ENCODE measurements at regions not wholly inside any gene's neighbourhood (a gene's known extent, or its start where the extent isn't known, plus 50 kb on each side); places are given as distances from the start of the nearest gene placed in this dataset.

DNA sequence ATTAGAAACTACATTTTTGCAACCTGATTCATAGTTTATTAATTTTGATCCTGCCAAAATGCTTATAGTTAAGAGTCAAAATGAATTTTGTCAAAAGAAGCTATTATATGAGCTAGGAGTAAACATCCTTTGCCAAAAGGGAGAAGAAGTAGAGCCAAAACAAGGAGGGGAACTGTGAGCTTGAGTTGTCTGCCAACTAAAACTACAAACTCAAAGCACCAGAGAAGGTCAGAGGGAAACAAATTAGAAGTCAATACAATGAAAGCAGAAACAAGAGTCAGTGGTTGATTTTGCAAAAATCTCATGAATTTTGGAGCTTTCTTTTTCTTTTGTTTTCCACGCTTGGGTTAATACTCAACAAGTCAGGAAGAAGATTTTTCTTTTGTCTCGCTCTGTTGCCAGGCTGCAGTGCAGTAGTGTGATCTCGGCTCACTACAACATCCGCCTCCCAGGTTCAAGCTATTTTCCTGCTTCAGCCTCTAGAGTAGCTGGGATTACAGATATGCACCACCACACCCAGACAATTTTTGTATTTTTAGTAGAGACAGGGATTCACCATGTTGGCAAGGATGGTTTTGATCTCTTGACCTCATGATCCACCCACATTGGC is 508.5 kb downstream of the RIT2 start:
- Histone ChIP-seq H3K27me3 (no peaks in the 10 kb centered on the region), H3K9me3 (no peaks in the 10 kb centered on the region), H3K27ac (no peak overlapping the region), H3K4me1 (ENCODE audit: insufficient read depth) (no peaks in the 10 kb centered on the region), H3K36me3 (no peaks in the 10 kb centered on the region), H3K4me3 (no peak overlapping the region)
- no peak for TF ChIP-seq POLR2A (IDR thresholded peaks at IDR 0.05)
- TF ChIP-seq, protein P1, sequence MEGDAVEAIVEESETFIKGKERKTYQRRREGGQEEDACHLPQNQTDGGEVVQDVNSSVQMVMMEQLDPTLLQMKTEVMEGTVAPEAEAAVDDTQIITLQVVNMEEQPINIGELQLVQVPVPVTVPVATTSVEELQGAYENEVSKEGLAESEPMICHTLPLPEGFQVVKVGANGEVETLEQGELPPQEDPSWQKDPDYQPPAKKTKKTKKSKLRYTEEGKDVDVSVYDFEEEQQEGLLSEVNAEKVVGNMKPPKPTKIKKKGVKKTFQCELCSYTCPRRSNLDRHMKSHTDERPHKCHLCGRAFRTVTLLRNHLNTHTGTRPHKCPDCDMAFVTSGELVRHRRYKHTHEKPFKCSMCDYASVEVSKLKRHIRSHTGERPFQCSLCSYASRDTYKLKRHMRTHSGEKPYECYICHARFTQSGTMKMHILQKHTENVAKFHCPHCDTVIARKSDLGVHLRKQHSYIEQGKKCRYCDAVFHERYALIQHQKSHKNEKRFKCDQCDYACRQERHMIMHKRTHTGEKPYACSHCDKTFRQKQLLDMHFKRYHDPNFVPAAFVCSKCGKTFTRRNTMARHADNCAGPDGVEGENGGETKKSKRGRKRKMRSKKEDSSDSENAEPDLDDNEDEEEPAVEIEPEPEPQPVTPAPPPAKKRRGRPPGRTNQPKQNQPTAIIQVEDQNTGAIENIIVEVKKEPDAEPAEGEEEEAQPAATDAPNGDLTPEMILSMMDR (IDR thresholded peaks at IDR 0.05): no peak
- no peak for TF ChIP-seq EP300 (IDR thresholded peaks at IDR 0.05)
- DNase-seq: no peak
- WGBS, 3 donors: 34 to 49% (median 36%) methylated on average over 4 of the region's 4 CpGs
- intact Hi-C loops (cut with DNase I): no loop called here

DNA sequence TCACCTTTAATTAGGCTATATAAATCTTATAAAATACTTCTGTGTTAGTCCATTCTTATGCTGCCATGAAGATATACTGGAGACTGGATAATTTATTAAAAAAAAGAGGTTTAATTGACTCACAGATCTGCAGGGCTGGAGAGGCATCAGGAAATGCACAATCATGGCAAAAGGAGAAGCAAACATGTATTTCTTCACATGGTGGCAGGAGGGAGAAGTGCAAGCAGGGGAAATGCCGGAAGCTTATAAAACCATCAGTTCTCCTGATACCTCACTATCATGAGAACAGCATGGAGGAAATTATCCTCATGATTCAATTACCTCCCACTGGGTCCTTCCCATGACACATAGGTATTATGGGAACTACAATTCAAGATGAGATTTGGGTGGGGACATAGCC is 504.4 kb downstream of the RIT2 start:
- 92 to 98% (median 93%) methylated on average over 1 of the region's 1 CpG for WGBS, 3 donors
- H3K4me3 ChIP-seq: no peak overlapping the region
- TF ChIP-seq, protein P1 (IDR thresholded peaks at IDR 0.05): no peak
- no peak for DNase-seq
- H3K36me3 ChIP-seq: no peaks in the 10 kb centered on the region
- no peaks in the 10 kb centered on the region for H3K9me3 ChIP-seq
- H3K27ac ChIP-seq: no peak overlapping the region
- no peaks in the 10 kb centered on the region for H3K4me1 ChIP-seq (ENCODE audit: insufficient read depth)
- intact Hi-C loops (cut with DNase I): no loop called here
- no peaks in the 10 kb centered on the region for H3K27me3 ChIP-seq

DNA sequence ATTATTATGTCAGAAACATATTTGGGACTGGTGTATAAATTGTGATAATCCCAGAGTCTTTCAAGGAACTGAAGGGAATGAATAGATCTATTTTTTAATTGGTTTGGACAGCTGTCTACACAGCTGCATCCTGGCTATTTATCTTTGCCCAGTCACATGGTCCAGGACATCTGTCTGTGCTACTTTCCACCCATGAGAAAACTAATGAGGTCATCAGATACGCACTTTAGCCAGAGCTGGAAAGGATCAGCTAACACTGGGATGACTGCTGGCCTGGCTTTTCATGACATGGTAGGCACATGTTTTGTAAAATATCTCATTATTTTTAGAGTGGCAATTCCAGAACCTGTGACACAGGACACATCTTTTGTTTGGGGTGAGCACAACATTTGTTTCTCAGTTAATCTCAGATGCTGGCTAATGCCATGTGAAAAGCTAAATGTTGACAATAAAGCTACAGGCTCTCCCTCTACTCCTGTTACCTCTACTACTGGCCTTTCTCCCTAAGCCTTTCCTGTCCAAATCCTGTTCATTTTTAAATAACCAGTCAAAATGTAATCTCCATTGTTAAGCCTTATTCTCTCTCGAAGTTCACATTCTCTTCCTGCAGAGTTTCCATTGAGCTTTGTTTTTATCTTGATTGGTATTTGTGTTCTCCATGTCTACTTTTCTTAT is 500.7 kb downstream of the RIT2 start:
- WGBS, 3 donors: 35 to 42% (median 40%) methylated on average over 2 of the region's 2 CpGs
- DNase-seq: no peak
- H3K4me1 ChIP-seq (ENCODE audit: insufficient read depth): no peaks in the 10 kb centered on the region
- TF ChIP-seq, protein P1 (IDR thresholded peaks at IDR 0.05): no peak
- TF ChIP-seq POLR2A (IDR thresholded peaks at IDR 0.05) (no peak), EP300 (IDR thresholded peaks at IDR 0.05) (no peak)
- H3K36me3 ChIP-seq: no peaks in the 10 kb centered on the region
- H3K27ac ChIP-seq: no peak overlapping the region
- no peaks in the 10 kb centered on the region for H3K9me3 ChIP-seq
- no peaks in the 10 kb centered on the region for H3K27me3 ChIP-seq
- H3K4me3 ChIP-seq: no peak overlapping the region
- intact Hi-C loops (cut with DNase I): no loop called here

DNA sequence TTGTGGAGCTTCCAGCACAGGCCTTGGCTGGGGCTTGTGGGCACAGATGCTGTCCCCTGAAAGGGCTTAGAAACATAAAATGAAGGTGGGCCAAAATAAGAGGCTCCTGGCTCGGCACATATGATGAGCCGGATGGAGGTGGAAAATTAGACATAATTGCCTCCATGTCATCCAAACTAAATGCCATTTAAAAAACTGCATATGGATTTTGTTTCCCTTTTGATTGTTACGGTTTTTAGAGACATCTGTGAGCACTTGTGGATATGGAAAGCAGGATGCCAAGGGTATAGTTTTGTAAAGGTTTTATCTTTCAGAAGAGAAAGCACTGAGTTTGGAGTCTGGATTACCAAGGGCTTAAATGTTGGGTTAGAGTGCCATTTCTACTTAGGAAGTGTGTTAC is 498.3 kb downstream of the RIT2 start:
- intact Hi-C loops (cut with DNase I): no loop called here
- Histone ChIP-seq H3K4me1 (ENCODE audit: insufficient read depth) (no peaks in the 10 kb centered on the region), H3K27ac (no peak overlapping the region), H3K36me3 (no peaks in the 10 kb centered on the region), H3K9me3 (no peaks in the 10 kb centered on the region), H3K4me3 (no peak overlapping the region), H3K27me3 (no peaks in the 10 kb centered on the region)
- DNase-seq: no peak
- WGBS, 3 donors: 89 to 93% (median 92%) methylated on average over 3 of the region's 3 CpGs
- TF ChIP-seq POLR2A (IDR thresholded peaks at IDR 0.05) (no peak), EP300 (IDR thresholded peaks at IDR 0.05) (no peak)
- TF ChIP-seq, protein P1 (IDR thresholded peaks at IDR 0.05): no peak
